ENCODE measurements at regions not wholly inside any gene's neighbourhood (a gene's known extent, or its start where the extent isn't known, plus 50 kb on each side); places are given as distances from the start of the nearest gene placed in this dataset.
"Not testable (repeated sequence)": the region's sequence is repeated elsewhere in the genome, so short reads cannot be mapped to it uniquely, and the experiment has no call there.

GRCh38 chr4:14902342-14902741, 99.9 kb upstream of the CPEB2 start:
- DNase-seq: no peak

GRCh38 chr4:14903321-14903720, 99.0 kb upstream of the CPEB2 start:
- DNase-seq: no peak

- no peak for DNase-seq
Measured at GRCh38 chr4:14906805-14907204, 95.5 kb upstream of the CPEB2 start.

DNA sequence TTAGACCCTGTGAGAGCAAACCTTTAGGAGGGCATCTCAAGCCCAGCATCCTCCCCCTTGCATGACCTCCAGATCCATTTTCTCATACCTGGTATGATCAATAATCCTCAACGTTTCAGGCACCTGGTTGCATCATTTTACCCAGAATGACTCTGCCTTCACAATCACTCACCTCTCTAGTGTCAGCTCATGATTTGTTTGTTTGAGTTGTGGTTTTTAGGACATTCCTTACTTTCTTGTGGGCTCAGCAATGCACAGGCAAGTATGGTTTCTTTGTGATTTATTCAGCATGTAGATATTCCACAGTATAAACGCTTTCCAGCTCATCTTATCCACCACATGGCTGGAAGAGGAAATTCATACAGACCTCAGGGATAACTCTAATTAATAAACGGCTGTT, 93.6 kb upstream of the CPEB2 start:
- DNase-seq: no peak

DNA sequence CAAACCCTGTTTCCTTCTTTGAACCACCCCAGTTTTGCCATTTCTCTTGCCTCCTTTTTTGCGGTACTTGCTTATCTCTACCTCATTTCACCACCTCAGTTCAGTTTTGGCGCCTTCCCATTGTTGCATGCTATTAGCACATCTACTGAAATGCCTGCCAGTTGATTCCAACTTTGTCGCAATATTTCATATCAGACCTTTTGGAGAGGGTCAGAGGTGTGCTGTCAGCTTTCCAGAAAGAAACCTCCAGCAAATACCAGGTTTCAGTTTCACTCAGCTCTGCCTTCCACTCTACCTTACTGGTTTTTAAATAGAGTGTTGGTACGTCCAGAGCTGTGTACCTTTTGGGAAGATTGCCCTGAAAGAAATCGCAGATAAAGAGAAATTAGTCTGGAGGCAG, 91.9 kb upstream of the CPEB2 start:
- DNase-seq: no peak

GRCh38 chr4:14912426-14912825, 89.9 kb upstream of the CPEB2 start:
- DNase-seq: no peak

- no peak for DNase-seq
Measured at GRCh38 chr4:14915018-14915417, 87.3 kb upstream of the CPEB2 start.

GRCh38 chr4:14916554-14917297, 85.6 kb upstream of the CPEB2 start:
- no peak for DNase-seq

DNA sequence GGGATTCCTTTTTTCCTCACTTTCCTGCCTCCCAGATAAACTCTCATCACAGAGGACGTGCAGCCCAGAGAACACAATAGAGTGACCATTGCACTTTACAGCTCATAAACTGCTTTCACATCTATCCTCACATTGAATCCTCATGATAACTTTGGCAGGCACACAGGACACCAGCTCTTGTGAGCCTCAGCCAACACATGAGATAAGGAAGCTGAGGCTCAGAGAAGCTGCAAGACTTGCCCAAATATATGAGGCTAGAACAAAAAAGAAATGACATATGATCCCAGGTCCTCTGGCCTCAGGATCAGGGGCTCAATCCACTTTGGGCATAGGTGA, 85.0 kb upstream of the CPEB2 start:
- no peak for DNase-seq

DNA sequence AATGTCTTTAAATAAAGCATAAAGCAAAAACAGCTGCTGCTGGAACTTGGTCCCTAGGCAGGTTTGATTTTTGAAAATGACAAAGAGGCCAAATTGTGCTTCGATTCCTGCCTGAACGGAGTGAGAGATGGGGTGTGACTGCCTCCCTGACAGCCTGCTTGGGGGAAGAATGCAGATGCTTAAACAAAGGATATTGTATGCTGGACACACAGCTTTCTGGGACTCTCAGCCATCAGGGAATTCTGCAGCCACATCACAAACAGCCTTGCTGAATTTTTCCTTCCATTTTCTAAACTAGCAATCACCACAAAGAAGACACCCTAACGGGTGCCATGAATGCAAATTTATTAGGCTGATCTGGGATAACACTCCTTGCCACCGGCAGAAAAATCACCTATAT, 83.9 kb upstream of the CPEB2 start:
- DNase-seq: no peak

GRCh38 chr4:14919785-14920184, 82.5 kb upstream of the CPEB2 start:
- DNase-seq: no peak

DNA sequence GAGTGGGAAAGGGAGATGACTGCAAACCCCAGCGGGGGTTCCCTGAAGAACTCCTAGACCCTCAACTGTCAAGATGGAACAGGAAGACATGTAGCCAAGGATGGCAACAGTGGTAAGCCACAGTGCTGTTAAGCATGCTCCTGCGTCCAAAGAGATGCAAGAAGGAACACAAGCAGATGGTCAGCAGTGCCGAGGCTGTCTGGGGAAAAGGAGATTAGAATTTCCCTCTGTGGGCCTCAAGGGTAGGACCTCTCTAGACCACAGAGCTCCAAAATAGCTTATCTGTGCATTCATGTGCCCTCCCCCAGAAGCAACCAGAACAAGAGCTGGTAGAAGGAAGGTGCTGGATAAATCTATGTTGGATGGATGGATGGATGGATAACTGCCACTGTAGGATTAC, 82.0 kb upstream of the CPEB2 start:
- no peak for DNase-seq

DNA sequence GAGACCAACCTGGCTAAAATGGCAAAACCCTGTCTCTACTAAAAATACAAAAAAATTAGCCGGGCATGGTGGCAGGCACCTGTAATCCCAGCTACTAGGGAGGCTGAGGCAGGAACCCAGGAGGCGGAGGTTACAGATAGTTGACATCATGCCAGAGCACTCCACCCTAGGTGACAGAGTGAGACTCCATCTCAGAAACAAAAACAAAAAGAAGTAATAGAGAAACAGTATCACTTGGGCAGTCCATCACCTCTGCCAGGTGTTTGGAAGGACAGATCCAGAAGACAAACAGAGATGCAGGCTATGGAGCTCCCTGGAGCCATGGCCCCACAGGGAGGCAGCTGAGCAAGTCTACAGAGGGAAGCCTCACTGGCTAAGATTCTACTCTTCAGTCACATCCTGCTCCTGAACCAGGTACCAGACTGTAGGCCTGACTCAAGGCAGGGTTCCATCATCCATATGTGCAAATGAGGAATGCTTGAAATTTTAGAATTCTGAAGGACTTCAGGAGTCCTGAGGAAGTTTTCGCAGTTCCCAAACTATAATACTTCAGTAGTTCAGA, 81.4 kb upstream of the CPEB2 start:
- no peak for DNase-seq

DNA sequence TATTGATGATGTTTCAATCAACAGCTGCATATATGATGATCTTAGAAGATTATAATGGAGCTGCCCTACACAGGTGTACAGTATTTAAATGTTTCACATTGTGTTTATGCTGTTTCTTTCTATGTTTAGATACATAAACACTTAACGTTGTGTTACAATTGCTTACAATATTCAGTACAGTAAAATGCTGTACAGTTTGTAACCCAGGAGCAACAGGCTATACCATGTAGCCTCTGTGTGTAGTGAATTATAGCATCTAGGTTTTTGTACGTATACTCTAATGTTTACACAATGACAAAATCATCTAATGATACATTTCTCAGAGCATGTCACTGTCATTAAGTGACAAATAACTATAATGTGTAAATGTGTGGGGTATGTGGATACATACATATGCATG, 80.5 kb upstream of the CPEB2 start:
- DNase-seq: not testable (repeated sequence)

DNA sequence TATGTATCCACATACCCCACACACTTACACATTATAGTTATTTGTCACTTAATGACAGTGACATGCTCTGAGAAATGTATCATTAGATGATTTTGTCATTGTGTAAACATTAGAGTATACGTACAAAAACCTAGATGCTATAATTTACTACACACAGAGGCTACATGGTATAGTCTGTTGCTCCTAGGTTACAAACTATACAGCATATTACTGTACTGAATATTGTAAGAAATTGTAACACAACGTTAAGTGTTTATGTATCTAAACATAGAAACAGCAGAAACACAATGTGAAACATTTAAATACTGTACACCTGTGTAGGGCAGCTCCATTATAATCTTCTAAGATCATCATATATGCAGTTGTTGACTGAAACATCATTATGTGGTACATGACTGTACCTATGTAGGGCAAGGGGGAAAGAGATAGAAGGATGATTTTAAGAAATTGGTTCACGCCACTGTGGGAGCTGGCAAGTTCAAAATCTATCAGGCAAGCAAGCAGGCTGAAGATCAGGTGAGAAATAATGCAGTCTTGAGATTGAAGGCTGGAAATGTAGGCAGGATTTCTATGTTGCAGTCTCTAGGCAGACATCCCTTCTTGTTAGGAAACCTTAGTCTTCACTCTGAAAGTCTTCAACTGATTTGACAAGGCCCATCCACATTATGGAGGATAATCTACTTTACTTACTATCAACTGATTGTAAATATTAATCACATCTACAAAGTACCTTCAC, 78.0 kb upstream of the CPEB2 start:
- DNase-seq: no peak

- no peak for DNase-seq
Measured at GRCh38 chr4:14924812-14925344, 77.4 kb upstream of the CPEB2 start.

DNA sequence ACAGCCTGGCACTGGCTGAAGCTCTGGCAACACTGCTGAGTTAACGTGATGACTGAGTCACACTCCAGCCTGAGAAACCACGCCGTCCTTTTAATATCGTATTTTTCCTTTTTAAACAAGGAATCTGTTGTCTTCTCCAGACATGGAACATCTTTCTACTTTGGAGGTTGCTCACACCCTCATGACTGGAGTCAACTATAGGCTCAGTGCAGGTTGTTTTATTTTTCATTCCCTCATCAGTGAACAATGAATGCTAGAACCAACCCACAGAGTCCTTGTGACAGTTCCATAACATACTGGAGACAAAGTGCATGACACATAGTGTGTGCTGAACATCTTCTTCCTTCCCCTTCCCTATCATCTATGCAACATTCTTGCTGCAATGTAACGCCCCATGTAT, 76.8 kb upstream of the CPEB2 start:
- no peak for DNase-seq

- no peak for DNase-seq
Measured at GRCh38 chr4:14926368-14926767, 75.9 kb upstream of the CPEB2 start.

- DNase-seq: no peak
Measured at GRCh38 chr4:14928035-14928434, 74.2 kb upstream of the CPEB2 start.

DNA sequence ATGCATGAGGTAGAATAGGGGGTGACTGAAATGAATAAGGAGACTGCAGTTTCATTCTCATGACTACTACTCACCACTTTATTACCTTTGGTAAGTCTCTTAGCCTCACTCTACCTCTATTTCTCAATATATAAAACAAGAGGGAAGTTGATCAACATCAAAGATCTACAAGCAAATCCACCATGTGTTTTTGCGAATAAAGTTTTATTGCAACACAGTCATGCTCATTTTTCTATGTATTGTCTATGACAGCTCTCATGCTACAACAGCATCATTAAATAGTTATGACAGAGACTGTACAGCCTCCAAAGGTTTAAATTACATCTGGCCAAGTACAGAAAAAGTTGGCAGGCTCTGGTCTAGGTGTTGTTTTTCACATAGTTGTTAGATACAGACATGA, 72.6 kb upstream of the CPEB2 start:
- DNase-seq: no peak

DNA sequence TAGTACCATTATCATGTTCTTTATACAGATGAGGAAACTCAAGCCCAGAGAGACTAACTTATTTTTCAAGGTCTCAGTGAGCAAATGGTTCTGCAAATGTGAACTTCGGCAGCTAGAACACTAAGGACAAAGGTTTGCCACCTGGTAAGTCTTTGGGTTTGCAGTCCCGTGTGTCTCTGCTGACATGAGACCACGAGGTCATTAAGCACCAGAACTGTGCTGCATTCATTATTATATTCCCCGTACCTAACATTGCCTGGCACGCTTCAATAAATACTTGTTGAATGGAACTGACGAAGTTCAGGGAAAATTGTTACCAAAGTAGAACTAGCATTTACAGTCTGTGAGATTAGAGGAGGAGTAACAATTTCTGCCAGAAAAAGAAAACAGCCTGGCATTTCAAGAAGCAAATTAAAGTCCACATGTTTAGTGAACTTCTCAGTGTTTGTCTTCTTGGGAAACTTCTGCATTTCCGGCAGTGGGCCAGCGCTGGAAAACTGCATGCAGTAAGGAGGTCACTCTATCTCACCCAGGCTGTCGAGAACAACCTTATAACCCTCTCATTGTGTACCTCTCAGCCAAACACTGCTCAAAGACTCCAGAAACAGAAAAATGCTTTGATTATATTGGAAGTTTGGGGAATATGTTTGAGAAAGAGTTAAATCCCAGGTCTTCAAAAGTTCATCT, 67.4 kb upstream of the CPEB2 start:
- no peak for DNase-seq

- no peak for DNase-seq
Measured at GRCh38 chr4:14943749-14944148, 58.5 kb upstream of the CPEB2 start.

DNA sequence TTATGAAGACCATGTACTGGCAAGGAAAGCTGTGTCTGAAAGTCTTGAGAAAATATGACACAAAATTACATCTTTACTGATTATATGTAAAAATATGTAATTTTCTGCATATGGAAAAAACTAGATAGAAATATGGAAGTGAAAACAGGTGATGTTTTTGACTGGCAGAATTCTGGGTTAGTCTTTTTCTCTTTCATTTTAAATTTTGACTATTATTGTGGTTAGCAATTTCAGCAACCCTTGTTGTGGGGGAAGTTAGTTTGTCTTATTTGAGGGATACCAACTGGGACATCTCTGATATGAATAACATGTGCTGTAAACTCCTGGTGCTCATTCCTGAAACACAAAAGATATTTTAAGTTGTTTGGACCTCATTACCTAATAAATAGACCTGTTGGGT, 49.9 kb upstream of the CPEB2 start:
- no peak for DNase-seq

Data from NCI-H446 treated with DMSO at 0.1 percent for 48 hours (cell line).